ENCODE measurements at regions not wholly inside any gene's neighbourhood (a gene's known extent, or its start where the extent isn't known, plus 50 kb on each side); places are given as distances from the start of the nearest gene placed in this dataset.
"Not testable (repeated sequence)": the region's sequence is repeated elsewhere in the genome, so short reads cannot be mapped to it uniquely, and the experiment has no call there.

GRCh38 chr4:73341454-73341853, 62.6 kb upstream of the ALB start:
- no peaks in the 10 kb centered on the region for H3K27me3 Mint-ChIP-seq
- peak; percentile 79 for TF ChIP-seq CTCF (IDR thresholded peaks at IDR 0.05; ENCODE audit: unreplicated experiment)
- H3K36me3 Mint-ChIP-seq (ENCODE audit: insufficient read depth), result no peaks in the 10 kb centered on the region
- peaks cover 21% of the 10 kb centered on the region for H3K4me1 Mint-ChIP-seq (ENCODE audit: low read depth)
- peaks cover 9% of the 10 kb centered on the region for H3K9me3 Mint-ChIP-seq (ENCODE audit: low read depth)
- no peak overlapping the region for H3K27ac Mint-ChIP-seq
- peak; percentile 16 for DNase-seq (ENCODE audit: low spot score, unreplicated experiment)
- H3K4me3 Mint-ChIP-seq (ENCODE audit: low read depth), result no peak overlapping the region

GRCh38 chr4:73340917-73341316, 63.2 kb upstream of the ALB start:
- H3K9me3 Mint-ChIP-seq (ENCODE audit: low read depth), result peaks cover 9% of the 10 kb centered on the region
- H3K27ac Mint-ChIP-seq, result no peak overlapping the region
- no peak for DNase-seq (ENCODE audit: low spot score, unreplicated experiment)
- no peak for TF ChIP-seq CTCF (IDR thresholded peaks at IDR 0.05; ENCODE audit: unreplicated experiment)
- no peak overlapping the region for H3K4me3 Mint-ChIP-seq (ENCODE audit: low read depth)
- no peaks in the 10 kb centered on the region for H3K36me3 Mint-ChIP-seq (ENCODE audit: insufficient read depth)
- H3K4me1 Mint-ChIP-seq (ENCODE audit: low read depth), result peaks cover 19% of the 10 kb centered on the region
- H3K27me3 Mint-ChIP-seq, result no peaks in the 10 kb centered on the region

GRCh38 chr4:73335679-73336078, 68.4 kb upstream of the ALB start:
- no peak for TF ChIP-seq CTCF (IDR thresholded peaks at IDR 0.05; ENCODE audit: unreplicated experiment)
- Mint-ChIP-seq H3K36me3 (ENCODE audit: insufficient read depth) (no peaks in the 10 kb centered on the region), H3K27me3 (no peaks in the 10 kb centered on the region), H3K9me3 (ENCODE audit: low read depth) (peaks cover 9% of the 10 kb centered on the region), H3K4me3 (ENCODE audit: low read depth) (no peak overlapping the region), H3K27ac (no peak overlapping the region), H3K4me1 (ENCODE audit: low read depth) (peaks cover 1% of the 10 kb centered on the region)
- no peak for DNase-seq (ENCODE audit: low spot score, unreplicated experiment)

GRCh38 chr4:73332012-73332411, 72.1 kb upstream of the ALB start:
- H3K4me1 Mint-ChIP-seq (ENCODE audit: low read depth); DNase-seq (ENCODE audit: low spot score, unreplicated experiment); H3K27ac Mint-ChIP-seq; H3K27me3 Mint-ChIP-seq; H3K4me3 Mint-ChIP-seq (ENCODE audit: low read depth); H3K36me3 Mint-ChIP-seq (ENCODE audit: insufficient read depth); H3K9me3 Mint-ChIP-seq (ENCODE audit: low read depth): not testable (repeated sequence)

GRCh38 chr4:73329300-73329699, 70.7 kb upstream of the ANKRD17 start:
- Mint-ChIP-seq H3K9me3 (ENCODE audit: low read depth) (no peaks in the 10 kb centered on the region), H3K36me3 (ENCODE audit: insufficient read depth) (no peaks in the 10 kb centered on the region), H3K27me3 (no peaks in the 10 kb centered on the region), H3K4me3 (ENCODE audit: low read depth) (no peak overlapping the region), H3K27ac (no peak overlapping the region), H3K4me1 (ENCODE audit: low read depth) (no peaks in the 10 kb centered on the region)
- no peak for TF ChIP-seq CTCF (IDR thresholded peaks at IDR 0.05; ENCODE audit: unreplicated experiment)
- DNase-seq (ENCODE audit: low spot score, unreplicated experiment), result no peak

GRCh38 chr4:73325776-73326175, 67.2 kb upstream of the ANKRD17 start:
- H3K27ac Mint-ChIP-seq, result not testable (repeated sequence)

More at GRCh38 chr4:73325776-73326175, 67.2 kb upstream of the ANKRD17 start:
- H3K27me3 Mint-ChIP-seq; H3K36me3 Mint-ChIP-seq (ENCODE audit: insufficient read depth); H3K4me1 Mint-ChIP-seq (ENCODE audit: low read depth); DNase-seq (ENCODE audit: low spot score, unreplicated experiment); H3K4me3 Mint-ChIP-seq (ENCODE audit: low read depth): not testable (repeated sequence)
- H3K9me3 Mint-ChIP-seq (ENCODE audit: low read depth), result peaks cover 20% of the 10 kb centered on the region

Data from progenitor cell of endocrine pancreas (in vitro differentiated cells).